Heart left ventricle (tissue), 16 donors: ENCODE measurements at regions not wholly inside any gene's neighbourhood (a gene's known extent, or its start where the extent isn't known, plus 50 kb on each side); places are given as distances from the start of the nearest gene placed in this dataset.

Experiments
- ATAC-seq, 4 donors: fragments of 200-7000 bp; cut with Tn5 transposase; one replicate each; pipeline ENCODE4 v1.9.1; 2020 to 2022; ENCODE audit warnings: moderate library complexity in 4 of 4, mild to moderate bottlenecking in 3 of 4, moderate number of reproducible peaks in 1 of 4
- DNase-seq, 5 donors: peaks; one replicate each; pipeline ENCODE4 v3.0.0-alpha.2; 2020
- H3K27ac ChIP-seq, 12 donors: fragments of 200-600 bp; sonication (generic) in 4 of 12; one replicate each; pipeline versions ENCODE4 v1.5.0 to v1.8.0; 2016 to 2022; ENCODE audit warnings: mild to moderate bottlenecking in 2 of 12
- H3K27me3 ChIP-seq, 9 donors: fragments of 200-600 bp; sonication (generic) in 2 of 9; one replicate each; pipeline versions ENCODE4 v1.5.1 to v1.8.0; 2016 to 2022; ENCODE audit warnings: mild to moderate bottlenecking in 3 of 9
- H3K36me3 ChIP-seq, 9 donors: fragments of 200-600 bp; sonication (generic) in 2 of 9; one replicate each; pipeline versions ENCODE4 v1.5.0 to v1.8.0; 2018 to 2022; ENCODE audit warnings: mild to moderate bottlenecking in 2 of 9
- H3K4me1 ChIP-seq, 12 donors: fragments of 200-600 bp; sonication (generic) in 4 of 12; one replicate each; pipeline versions ENCODE4 v1.5.0 to v1.8.0; 2016 to 2022; ENCODE audit warnings: mild to moderate bottlenecking in 3 of 12
- H3K4me3 ChIP-seq, 12 donors: fragments of 200-600 bp; sonication (generic) in 4 of 12; one replicate each; pipeline versions ENCODE4 v1.5.0 to v1.8.0; 2017 to 2022; ENCODE audit warnings: mild to moderate bottlenecking in 9 of 12, moderate library complexity in 4 of 12
- H3K9me3 ChIP-seq, 12 donors: fragments of 200-600 bp; sonication (generic) in 4 of 12; one replicate each; pipeline versions ENCODE4 v1.5.0 to v1.8.0; 2016 to 2022; ENCODE audit warnings: mild to moderate bottlenecking in 1 of 12
- POLR2A ChIP-seq, 2 donors: fragments of 450-650 bp; IDR thresholded peaks; one replicate each; pipeline ENCODE4 v1.6.1; 2017; ENCODE audit warnings: antibody characterized with exemption in 2 of 2, mild to moderate bottlenecking in 2 of 2, moderate library complexity in 2 of 2
- WGBS, 4 donors: extraction: QIAGEN DNeasy Blood & Tissue Kit in 2 of 4; methylation state at CpG; one replicate each; pipeline versions ENCODE4 v1.1.5 to v1.1.7; 2013 to 2018; 5-methylcytosine and 5-hydroxymethylcytosine counted together
- intact Hi-C, 10 donors: fragments of 100-400 bp; cut with DNase I; formaldehyde crosslinking; loops; one replicate each; pipeline versions ENCODE4 v1.11.1 to v1.14.2; 2022
- TF ChIP-seq, protein P1 (sequence below), 12 donors: fragments of 200-600 bp; sonication (generic) in 4 of 12; IDR thresholded peaks; one replicate each; pipeline versions ENCODE4 v1.5.0 to v1.8.0; 2018 to 2022; ENCODE audit warnings: antibody characterized with exemption in 12 of 12, mild to moderate bottlenecking in 5 of 12
- donor health status: ischemic (EF 13 %, LVEDD 7.1; RV severe dilation, severe dysfunction).
- donor health status: healthy with polysubstance abuse.
- donor health status: DM: no; HTN: yes; CAD: no.
- donor health status: DM: no; HTN: no; CAD: no.
- donor health status: ischemic (EF 25% LVEDD 6.9; RV normal size, moderate dysfunction).
- donor health status: ischemic (EF 25% LVEDD 5.7; RV mildly dilated, moderate dysfunction).
- donor health status: healthy.
- donor health status: DM: yes; HTN: yes; CAD: no.
- donor health status: ischemic (EF 35%, LVEDD 5.7; RV mildly dilated, moderate dysfunction).
- donor health status: nonischemic (EF 11% LVEDD 7.7; RV severe dilation, severe dysfunction).
- donor health status: DM: yes; HTN: yes; CAD: no.
- donor health status: PGD.
- donor health status: ischemic (EF 29% LVEDD 5.4; RV normal size, mild dysfunction).
- donor health status: nonischemic (EF 23%, LVEDD 6.1; RV moderate dilation, normal function).

DNA sequence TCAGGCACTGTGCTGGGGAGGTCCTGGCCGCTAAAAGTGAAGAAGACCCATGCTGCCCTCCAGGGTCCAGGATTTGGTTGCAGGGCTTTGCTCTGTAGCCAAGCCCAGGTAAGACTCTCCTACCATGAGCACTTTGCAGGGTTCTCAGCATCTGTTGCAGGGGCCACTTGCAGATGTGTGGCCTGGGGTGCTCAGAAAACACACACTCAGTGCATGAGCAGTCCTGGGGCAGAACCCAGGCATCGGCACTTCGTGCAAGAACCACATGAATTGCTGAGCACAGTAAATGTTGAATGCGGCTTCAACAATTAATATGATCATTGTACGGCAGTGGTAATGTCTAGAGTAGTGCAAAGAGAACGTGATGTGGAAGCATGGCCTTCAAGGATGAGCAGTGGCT is 98.5 kb upstream of the SMIM21 start:
- H3K4me1 ChIP-seq, result peaks cover 0 to 4% (median 0%) of the 10 kb centered on the region in 12 donors
- H3K9me3 ChIP-seq, result no peaks in the 10 kb centered on the region
- H3K4me3 ChIP-seq, result no peak overlapping the region
- WGBS, 4 donors, result 89 to 97% (median 93%) methylated on average over 5 to 6 of the region's 6 CpGs
- DNase-seq (no peak), ATAC-seq (no peak)
- no peak overlapping the region for H3K27ac ChIP-seq
- TF ChIP-seq POLR2A (IDR thresholded peaks at IDR 0.05), result no peak
- TF ChIP-seq, protein P1, sequence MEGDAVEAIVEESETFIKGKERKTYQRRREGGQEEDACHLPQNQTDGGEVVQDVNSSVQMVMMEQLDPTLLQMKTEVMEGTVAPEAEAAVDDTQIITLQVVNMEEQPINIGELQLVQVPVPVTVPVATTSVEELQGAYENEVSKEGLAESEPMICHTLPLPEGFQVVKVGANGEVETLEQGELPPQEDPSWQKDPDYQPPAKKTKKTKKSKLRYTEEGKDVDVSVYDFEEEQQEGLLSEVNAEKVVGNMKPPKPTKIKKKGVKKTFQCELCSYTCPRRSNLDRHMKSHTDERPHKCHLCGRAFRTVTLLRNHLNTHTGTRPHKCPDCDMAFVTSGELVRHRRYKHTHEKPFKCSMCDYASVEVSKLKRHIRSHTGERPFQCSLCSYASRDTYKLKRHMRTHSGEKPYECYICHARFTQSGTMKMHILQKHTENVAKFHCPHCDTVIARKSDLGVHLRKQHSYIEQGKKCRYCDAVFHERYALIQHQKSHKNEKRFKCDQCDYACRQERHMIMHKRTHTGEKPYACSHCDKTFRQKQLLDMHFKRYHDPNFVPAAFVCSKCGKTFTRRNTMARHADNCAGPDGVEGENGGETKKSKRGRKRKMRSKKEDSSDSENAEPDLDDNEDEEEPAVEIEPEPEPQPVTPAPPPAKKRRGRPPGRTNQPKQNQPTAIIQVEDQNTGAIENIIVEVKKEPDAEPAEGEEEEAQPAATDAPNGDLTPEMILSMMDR (IDR thresholded peaks at IDR 0.05), result no peak
- intact Hi-C loops, result no loop called here
- no peaks in the 10 kb centered on the region for H3K27me3 ChIP-seq
- no peaks in the 10 kb centered on the region for H3K36me3 ChIP-seq

DNA sequence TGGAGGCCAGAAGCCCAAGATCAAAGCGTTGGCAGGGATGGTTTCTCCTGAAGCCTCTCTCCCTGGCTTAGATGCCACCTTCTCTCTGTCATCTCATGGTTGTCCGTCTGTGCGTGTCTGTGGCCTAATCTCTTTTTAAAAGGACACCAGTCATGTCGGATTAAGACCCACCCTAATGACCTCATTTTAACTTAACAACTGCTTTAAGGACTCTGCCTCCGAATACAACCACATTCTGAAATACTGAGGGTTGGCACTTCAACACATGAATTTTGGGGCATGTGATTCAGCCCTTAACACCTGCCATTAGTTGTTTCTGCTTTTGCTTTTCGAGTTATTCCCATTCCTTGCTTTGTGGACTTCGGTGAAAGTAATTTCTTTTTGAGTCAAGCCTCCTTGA is 97.8 kb upstream of the SMIM21 start:
- H3K27ac ChIP-seq, result no peak overlapping the region
- DNase-seq (no peak), ATAC-seq (no peak)
- H3K36me3 ChIP-seq, result no peaks in the 10 kb centered on the region
- intact Hi-C loops, result no loop called here
- peaks cover 0 to 4% (median 0%) of the 10 kb centered on the region in 12 donors for H3K4me1 ChIP-seq
- no peaks in the 10 kb centered on the region for H3K27me3 ChIP-seq
- H3K9me3 ChIP-seq, result no peaks in the 10 kb centered on the region
- no peak overlapping the region for H3K4me3 ChIP-seq
- TF ChIP-seq, protein P1 (IDR thresholded peaks at IDR 0.05), result no peak
- TF ChIP-seq POLR2A (IDR thresholded peaks at IDR 0.05), result no peak
- 83 to 89% (median 85%) methylated on average over 7 of the region's 7 CpGs for WGBS, 4 donors

DNA sequence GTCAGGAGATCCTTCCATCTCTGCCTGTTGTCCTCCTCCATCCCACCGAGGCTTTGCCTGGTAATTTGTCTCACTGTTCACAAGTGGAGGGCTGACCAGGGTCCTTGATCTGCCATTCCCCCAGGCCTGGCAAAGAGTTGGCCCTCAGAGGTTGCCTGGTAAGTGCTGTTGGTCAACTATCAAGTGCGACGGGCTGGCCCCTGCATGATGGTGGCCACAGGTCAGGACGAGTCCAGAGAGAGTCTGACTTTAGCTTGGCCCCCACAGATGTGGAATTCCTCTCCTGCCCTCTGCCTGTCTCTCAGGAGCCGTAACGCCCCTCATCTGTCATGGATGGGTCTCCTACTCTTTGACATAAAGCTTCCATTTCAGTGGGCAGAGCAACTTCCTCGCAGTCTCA is 97.3 kb upstream of the SMIM21 start:
- ATAC-seq (no peak), DNase-seq (no peak)
- H3K9me3 ChIP-seq, result no peaks in the 10 kb centered on the region
- no peaks in the 10 kb centered on the region for H3K27me3 ChIP-seq
- H3K27ac ChIP-seq, result no peak overlapping the region
- TF ChIP-seq, protein P1 (IDR thresholded peaks at IDR 0.05), result no peak
- no peak for TF ChIP-seq POLR2A (IDR thresholded peaks at IDR 0.05)
- no peaks in the 10 kb centered on the region for H3K36me3 ChIP-seq
- intact Hi-C loops, result no loop called here
- no peak overlapping the region for H3K4me3 ChIP-seq
- 88 to 95% (median 89%) methylated on average over 7 of the region's 7 CpGs for WGBS, 4 donors
- no peaks in the 10 kb centered on the region for H3K4me1 ChIP-seq

DNA sequence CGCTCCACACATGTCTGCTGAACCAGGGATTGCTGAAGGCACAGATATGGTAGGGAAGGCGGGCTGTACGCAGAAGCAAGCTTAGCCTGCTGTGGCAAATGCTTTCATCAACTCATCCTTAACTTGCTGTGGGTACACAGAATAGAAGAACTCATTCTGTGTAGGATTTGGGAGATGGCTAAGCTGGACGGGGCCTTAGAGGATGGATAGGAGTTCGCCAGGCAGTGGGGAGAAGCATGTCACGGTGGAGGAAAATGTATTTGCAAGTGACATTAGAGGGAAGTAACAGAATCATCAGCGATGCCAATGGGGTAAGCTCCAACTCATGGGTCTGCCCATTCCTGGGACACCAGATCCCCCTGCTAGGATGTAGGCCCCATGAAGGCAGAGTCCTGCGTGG is 96.7 kb upstream of the SMIM21 start:
- H3K27me3 ChIP-seq, result no peaks in the 10 kb centered on the region
- ATAC-seq, result no peak
- TF ChIP-seq POLR2A (IDR thresholded peaks at IDR 0.05), result no peak
- TF ChIP-seq, protein P1 (IDR thresholded peaks at IDR 0.05), result no peak
- no peak for DNase-seq
- WGBS, 4 donors, result 92 to 94% (median 94%) methylated on average over 8 of the region's 8 CpGs
- no peak overlapping the region for H3K27ac ChIP-seq
- no peaks in the 10 kb centered on the region for H3K9me3 ChIP-seq
- H3K36me3 ChIP-seq, result no peaks in the 10 kb centered on the region
- no peak overlapping the region for H3K4me3 ChIP-seq
- H3K4me1 ChIP-seq, result no peaks in the 10 kb centered on the region
- intact Hi-C loops, result no loop called here
